ENCODE measurements at regions not wholly inside any gene's neighbourhood (a gene's known extent, or its start where the extent isn't known, plus 50 kb on each side); places are given as distances from the start of the nearest gene placed in this dataset.
"Not testable (repeated sequence)": the region's sequence is repeated elsewhere in the genome, so short reads cannot be mapped to it uniquely, and the experiment has no call there.

GRCh38 chr1:70586046-70586445, 175.0 kb downstream of the CTH start:
- TF ChIP-seq CTCF (IDR thresholded peaks at IDR 0.05), result no peak
- DNase-seq, result no peak
- Histone ChIP-seq H3K27ac (no peak overlapping the region), H3K4me3 (no peak overlapping the region), H3K36me3 (no peaks in the 10 kb centered on the region), H3K27me3 (no peaks in the 10 kb centered on the region), H3K4me1 (no peaks in the 10 kb centered on the region), H3K9me3 (no peaks in the 10 kb centered on the region)
- intact Hi-C loops (cut with DNase I; ENCODE audit: low total_unique reads), result no loop called here

DNA sequence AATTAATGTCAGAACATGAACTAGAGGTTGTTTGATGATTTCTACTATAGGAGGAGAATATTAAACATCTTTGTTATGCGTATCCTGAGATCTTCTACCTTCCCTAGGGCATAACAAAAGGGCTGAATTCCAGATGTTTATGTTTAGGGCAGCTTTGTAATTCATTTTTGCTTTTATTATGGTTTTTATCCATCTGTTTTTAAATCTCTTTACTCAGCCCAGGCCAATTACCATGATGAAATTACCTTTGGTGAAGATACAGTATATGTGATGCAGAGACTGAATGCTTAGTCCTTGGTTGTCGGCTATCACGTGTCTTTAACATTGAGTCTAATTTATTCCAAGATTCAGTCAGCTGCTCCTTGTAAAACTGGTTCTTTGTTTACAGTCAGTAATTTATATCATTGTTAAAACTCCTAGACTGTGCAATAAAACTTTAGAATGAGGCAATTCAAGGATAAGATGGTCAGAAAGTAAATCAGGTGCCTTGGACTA, 176.9 kb downstream of the CTH start:
- no peak for TF ChIP-seq CTCF (IDR thresholded peaks at IDR 0.05)
- no peaks in the 10 kb centered on the region for H3K9me3 ChIP-seq
- no peak for DNase-seq
- H3K27me3 ChIP-seq, result no peaks in the 10 kb centered on the region
- intact Hi-C loops (cut with DNase I; ENCODE audit: low total_unique reads), result no loop called here
- no peaks in the 10 kb centered on the region for H3K4me1 ChIP-seq
- no peak overlapping the region for H3K4me3 ChIP-seq
- no peaks in the 10 kb centered on the region for H3K36me3 ChIP-seq
- H3K27ac ChIP-seq, result no peak overlapping the region

DNA sequence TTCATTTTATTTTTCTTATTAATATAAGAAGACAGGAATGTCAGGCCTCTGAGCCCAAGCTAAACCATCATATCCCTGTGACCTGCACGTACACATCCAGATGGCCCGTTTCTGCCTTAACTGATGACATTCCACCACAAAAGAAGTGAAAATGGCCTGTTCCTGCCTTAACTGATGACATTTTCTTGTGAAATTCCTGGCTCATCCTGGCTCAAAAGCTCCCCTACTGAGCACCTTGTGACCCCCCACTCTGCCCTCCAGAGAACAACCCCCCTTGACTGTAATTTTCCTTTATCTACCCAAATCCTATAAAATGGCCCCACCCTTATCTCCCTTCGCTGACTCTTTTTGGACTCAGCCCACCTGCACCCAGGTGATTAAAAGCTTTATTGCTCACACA, 182.5 kb downstream of the CTH start:
- H3K36me3 ChIP-seq; H3K27ac ChIP-seq; H3K27me3 ChIP-seq; H3K9me3 ChIP-seq; H3K4me1 ChIP-seq; H3K4me3 ChIP-seq; intact Hi-C loops (cut with DNase I; ENCODE audit: low total_unique reads); DNase-seq: not testable (repeated sequence)

DNA sequence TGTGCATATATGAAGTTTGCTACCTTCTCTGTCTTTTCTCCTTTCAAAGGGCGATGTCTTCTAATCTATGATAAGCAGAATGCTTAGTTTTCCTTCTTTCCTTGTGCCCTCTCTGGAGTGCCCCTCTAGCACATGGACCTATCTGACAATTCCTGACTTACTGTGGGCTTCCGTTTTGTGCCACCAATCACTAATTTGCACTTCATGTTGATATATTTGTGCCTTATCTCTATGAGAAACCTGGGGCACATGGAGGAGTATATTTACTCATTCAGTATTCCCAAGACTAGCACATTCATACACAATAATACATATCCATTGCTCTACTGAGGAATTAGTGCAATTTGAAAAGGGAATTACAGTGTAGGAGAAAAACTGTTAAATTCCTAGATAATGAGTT, 197.7 kb downstream of the CTH start:
- Histone ChIP-seq H3K4me1 (no peaks in the 10 kb centered on the region), H3K9me3 (peaks cover 0 to 4% (median 0%) of the 10 kb centered on the region in 3 donors), H3K4me3 (no peak overlapping the region), H3K27ac (no peak overlapping the region), H3K27me3 (no peaks in the 10 kb centered on the region), H3K36me3 (no peaks in the 10 kb centered on the region)
- intact Hi-C loops (cut with DNase I; ENCODE audit: low total_unique reads), result no loop called here
- no peak for TF ChIP-seq CTCF (IDR thresholded peaks at IDR 0.05)
- no peak for DNase-seq

- H3K4me1 ChIP-seq; H3K27ac ChIP-seq; H3K36me3 ChIP-seq; H3K27me3 ChIP-seq; DNase-seq; intact Hi-C loops (cut with DNase I; ENCODE audit: low total_unique reads); H3K9me3 ChIP-seq; H3K4me3 ChIP-seq: not testable (repeated sequence)
Measured at GRCh38 chr1:70610164-70610563, 199.1 kb downstream of the CTH start.

- no peaks in the 10 kb centered on the region for H3K9me3 ChIP-seq
- H3K4me3 ChIP-seq, result no peak overlapping the region
- intact Hi-C loops (cut with DNase I; ENCODE audit: low total_unique reads), result no loop called here
- TF ChIP-seq CTCF (IDR thresholded peaks at IDR 0.05), result no peak
- no peak for DNase-seq
- no peaks in the 10 kb centered on the region for H3K27me3 ChIP-seq
- H3K36me3 ChIP-seq, result no peaks in the 10 kb centered on the region
- H3K4me1 ChIP-seq, result no peaks in the 10 kb centered on the region
- no peak overlapping the region for H3K27ac ChIP-seq
Measured at GRCh38 chr1:70616946-70617345, 205.9 kb downstream of the CTH start.

DNA sequence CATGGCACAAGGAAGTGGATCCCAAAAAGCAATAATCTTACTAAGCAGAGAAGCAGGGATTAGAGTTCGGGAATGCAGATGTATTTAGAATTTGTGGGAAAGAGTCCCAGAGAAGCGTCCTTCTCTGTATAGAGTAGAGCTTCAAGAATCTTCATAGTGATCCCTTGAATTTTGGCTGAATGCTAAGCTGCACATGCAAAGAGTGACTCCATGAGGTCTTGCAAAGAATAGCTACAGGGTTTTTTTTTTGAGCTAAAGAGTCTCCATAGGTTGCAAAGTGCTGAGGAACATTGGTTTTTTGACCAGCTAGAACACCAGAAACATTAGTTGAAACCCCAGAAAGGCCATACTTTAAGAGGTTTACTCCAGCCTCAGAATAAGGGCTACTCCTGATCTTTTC, 206.7 kb downstream of the CTH start:
- H3K36me3 ChIP-seq, result no peaks in the 10 kb centered on the region
- no peaks in the 10 kb centered on the region for H3K27me3 ChIP-seq
- no peak for TF ChIP-seq CTCF (IDR thresholded peaks at IDR 0.05)
- no peaks in the 10 kb centered on the region for H3K4me1 ChIP-seq
- H3K27ac ChIP-seq, result no peak overlapping the region
- intact Hi-C loops (cut with DNase I; ENCODE audit: low total_unique reads), result no loop called here
- no peaks in the 10 kb centered on the region for H3K9me3 ChIP-seq
- DNase-seq, result no peak
- H3K4me3 ChIP-seq, result no peak overlapping the region
